H9 (cell line): ENCODE measurements at regions not wholly inside any gene's neighbourhood (a gene's known extent, or its start where the extent isn't known, plus 50 kb on each side); places are given as distances from the start of the nearest gene placed in this dataset.

Source experiments
- DNase-seq: peaks from one replicate; pipeline ENCODE4 v3.0.0-alpha.2; 2017
- H2AFZ ChIP-seq: one replicate; pipeline ENCODE4 v1.6.1; 2013; ENCODE audit warnings: mild to moderate bottlenecking, low read length, control low read depth, moderate library complexity
- H2AK5ac ChIP-seq: 2 replicates; pipeline ENCODE4 v1.6.1; 2013; ENCODE audit warnings: low read length, control low read depth, mixed read lengths; ENCODE audit not compliant: insufficient read length
- H2BK120ac ChIP-seq: one replicate; pipeline ENCODE4 v1.6.1; 2013; ENCODE audit warnings: low read depth, mild to moderate bottlenecking, low read length, control low read depth, inconsistent platforms; ENCODE audit not compliant: poor library complexity, severe bottlenecking
- H2BK12ac ChIP-seq: 2 replicates; pipeline ENCODE4 v1.6.1; 2013; ENCODE audit warnings: low read length, control low read depth, mixed read lengths, low read depth; ENCODE audit not compliant: insufficient read length
- H2BK15ac ChIP-seq: 2 replicates; pipeline ENCODE4 v1.6.1; 2013; ENCODE audit warnings: low read depth, low read length, control low read depth
- H2BK20ac ChIP-seq: one replicate; pipeline ENCODE4 v1.6.1; 2013; ENCODE audit warnings: low read depth, mild to moderate bottlenecking, low read length, control low read depth, inconsistent platforms; ENCODE audit not compliant: poor library complexity, severe bottlenecking
- H2BK5ac ChIP-seq: 2 replicates; pipeline ENCODE4 v1.6.1; 2013; ENCODE audit warnings: low read length, control low read depth, mixed read lengths; ENCODE audit not compliant: insufficient read length
- H3K14ac ChIP-seq: 2 replicates; pipeline ENCODE4 v1.6.1; 2013; ENCODE audit warnings: low read length, control low read depth; ENCODE audit not compliant: insufficient read depth
- H3K18ac ChIP-seq: 2 replicates; pipeline ENCODE4 v1.6.1; 2013; ENCODE audit warnings: low read depth, mild to moderate bottlenecking, mixed read lengths, low read length, control low read depth; ENCODE audit not compliant: insufficient read length
- H3K23ac ChIP-seq: 2 replicates; pipeline ENCODE4 v1.6.1; 2013; ENCODE audit warnings: low read length, control low read depth, mixed read lengths, low read depth; ENCODE audit not compliant: insufficient read length
- H3K23me2 ChIP-seq: 2 replicates; pipeline ENCODE4 v1.6.1; 2013; ENCODE audit warnings: low read depth, mild to moderate bottlenecking, mixed read lengths, low read length, control low read depth; ENCODE audit not compliant: insufficient read length, poor library complexity, severe bottlenecking
- H3K27ac ChIP-seq: 2 replicates; pipeline ENCODE4 v1.5.1; 2013; ENCODE audit warnings: low read length, control low read depth, mixed read lengths, low read depth; ENCODE audit not compliant: insufficient read length
- H3K27me3 ChIP-seq: 2 replicates; pipeline ENCODE4 v1.6.1; 2013; ENCODE audit warnings: low read length, control low read depth, inconsistent platforms; ENCODE audit not compliant: insufficient read depth
- H3K4ac ChIP-seq: 2 replicates; pipeline ENCODE4 v1.6.1; 2013; ENCODE audit warnings: low read depth, mild to moderate bottlenecking, control low read depth, inconsistent platforms, low read length, moderate library complexity
- H3K4me1 ChIP-seq: 2 replicates; pipeline ENCODE4 v1.6.1; 2013; ENCODE audit warnings: low read length, control low read depth, inconsistent platforms; ENCODE audit not compliant: insufficient read depth
- H3K4me2 ChIP-seq: 2 replicates; pipeline ENCODE4 v1.6.1; 2013; ENCODE audit warnings: low read length, control low read depth, mixed read lengths; ENCODE audit not compliant: insufficient read length, insufficient read depth
- H3K56ac ChIP-seq: 2 replicates; pipeline ENCODE4 v1.6.1; 2013; ENCODE audit warnings: low read depth, mild to moderate bottlenecking, mixed read lengths, low read length, control low read depth; ENCODE audit not compliant: insufficient read length
- H3K79me1 ChIP-seq: 2 replicates; pipeline ENCODE4 v1.6.1; 2013; ENCODE audit warnings: low read depth, mild to moderate bottlenecking, moderate library complexity, low read length, control low read depth, inconsistent platforms; ENCODE audit not compliant: insufficient read depth, poor library complexity, severe bottlenecking
- H3K79me2 ChIP-seq: 2 replicates; pipeline ENCODE4 v1.6.1; 2013; ENCODE audit warnings: low read length, control low read depth, inconsistent platforms; ENCODE audit not compliant: insufficient read depth
- H3K9ac ChIP-seq: 2 replicates; pipeline ENCODE4 v1.6.1; 2013; ENCODE audit warnings: low read length, control low read depth, mixed read lengths; ENCODE audit not compliant: insufficient read length; ENCODE audit errors: extremely low read depth
- H3K9me3 ChIP-seq: one replicate; pipeline ENCODE4 v1.6.1; 2013; ENCODE audit warnings: low read depth, low read length, inconsistent platforms; ENCODE audit not compliant: control insufficient read depth
- H3T11ph ChIP-seq: one replicate; pipeline ENCODE4 v1.6.1; 2013; ENCODE audit warnings: mild to moderate bottlenecking, low read length, control low read depth, inconsistent platforms
- H4K20me1 ChIP-seq: one replicate; pipeline ENCODE4 v1.6.1; 2013; ENCODE audit not compliant: control insufficient read depth, insufficient read length, insufficient read depth
- H4K5ac ChIP-seq: 2 replicates; pipeline ENCODE4 v1.6.1; 2013; ENCODE audit warnings: low read depth, mild to moderate bottlenecking, mixed read lengths, low read length, control low read depth; ENCODE audit not compliant: insufficient read length
- H4K8ac ChIP-seq: replicated peaks from 2 replicates; pipeline ENCODE4 v1.6.1; 2013; ENCODE audit warnings: low read length, control low read depth, mixed read lengths, low read depth; ENCODE audit not compliant: insufficient read length
- H4K91ac ChIP-seq: 2 replicates; pipeline ENCODE4 v1.6.1; 2013; ENCODE audit warnings: low read depth, mild to moderate bottlenecking, moderate library complexity, mixed read lengths, low read length, control low read depth; ENCODE audit not compliant: insufficient read length
- H3K27ac Mint-ChIP-seq, 3 experiments: 2 replicates in 2 of 3; 3 replicates in 1 of 3; pipeline ENCODE4 v1.8.0; 2020 to 2021; ENCODE audit warnings: mixed read lengths in 3 of 3, mild to moderate bottlenecking in 1 of 3, moderate library complexity in 1 of 3
- H3K27me3 Mint-ChIP-seq: 2 replicates; pipeline ENCODE4 v1.8.0; 2021; ENCODE audit warnings: low read depth, mild to moderate bottlenecking, moderate library complexity, mixed read lengths
- H3K36me3 Mint-ChIP-seq, 3 experiments: 2 replicates in 2 of 3; 3 replicates in 1 of 3; pipeline ENCODE4 v1.8.0; 2020 to 2021; ENCODE audit warnings: low read depth in 3 of 3, mixed read lengths in 3 of 3; ENCODE audit not compliant: insufficient read depth in 1 of 3
- H3K4me1 Mint-ChIP-seq, 2 experiments: 2 replicates each; pipeline ENCODE4 v1.8.0; 2020; ENCODE audit warnings: mixed read lengths in 2 of 2
- H3K4me3 Mint-ChIP-seq, 2 experiments: 2 replicates in 1 of 2; 3 replicates in 1 of 2; pipeline ENCODE4 v1.8.0; 2020 to 2021; ENCODE audit warnings: mild to moderate bottlenecking in 2 of 2, mixed read lengths in 2 of 2, moderate library complexity in 1 of 2
- H3K9me3 Mint-ChIP-seq, 2 experiments: 2 replicates in 1 of 2; 3 replicates in 1 of 2; pipeline ENCODE4 v1.8.0; 2020; ENCODE audit warnings: mild to moderate bottlenecking in 2 of 2, mixed read lengths in 2 of 2, moderate library complexity in 1 of 2
- WGBS: extraction: QIAGEN DNeasy Blood & Tissue Kit; methylation state at CpG from one replicate; pipeline ENCODE4 v1.1.7; 2013; ENCODE audit warnings: missing lambda C conversion rate, low lambda C conversion rate, mixed read lengths; ENCODE audit not compliant: insufficient read length; ENCODE audit errors: extremely low coverage; 5-methylcytosine and 5-hydroxymethylcytosine counted together
- TF ChIP-seq, protein P1 (sequence below): fragments of 200-600 bp; sonication (generic); conservative IDR thresholded peaks from 3 replicates; pipeline ENCODE4 v1.8.0; 2021; ENCODE audit warnings: antibody characterized with exemption, mild to moderate bottlenecking

DNA sequence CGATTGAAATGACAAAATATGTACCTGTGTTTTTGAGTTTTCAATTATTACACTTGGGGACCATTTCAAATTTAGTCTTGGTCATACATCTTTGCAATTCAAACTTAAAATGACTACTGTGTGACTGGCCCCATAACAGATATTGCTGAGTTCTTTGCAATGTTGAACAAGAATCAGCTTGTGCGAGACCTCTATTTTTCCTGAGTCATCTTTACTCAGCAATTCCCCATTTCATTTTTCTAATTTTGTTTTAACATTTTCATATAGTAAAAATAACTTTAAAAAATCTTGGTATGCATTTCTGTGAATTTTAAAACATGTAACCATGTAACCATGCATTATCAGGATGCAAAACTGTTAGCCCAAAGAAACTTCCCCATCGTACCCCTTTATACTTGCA is 678.1 kb downstream of the ANKRD7 start:
- no peak overlapping the region for H3K27ac ChIP-seq
- Mint-ChIP-seq H3K27ac (no peak overlapping the region), H3K4me3 (no peak overlapping the region), H3K9me3 (no peaks in the 10 kb centered on the region), H3K27me3 (no peaks in the 10 kb centered on the region), H3K36me3 (peaks cover 0 to 2% (median 0%) of the 10 kb centered on the region in 3 experiments; a peak in 2 of 7 replicates), H3K4me1 (peaks cover 4 to 9% of the 10 kb centered on the region in 2 experiments)
- no peak overlapping the region for H3K9ac ChIP-seq
- H4K91ac ChIP-seq = no peak overlapping the region
- TF ChIP-seq, protein P1, sequence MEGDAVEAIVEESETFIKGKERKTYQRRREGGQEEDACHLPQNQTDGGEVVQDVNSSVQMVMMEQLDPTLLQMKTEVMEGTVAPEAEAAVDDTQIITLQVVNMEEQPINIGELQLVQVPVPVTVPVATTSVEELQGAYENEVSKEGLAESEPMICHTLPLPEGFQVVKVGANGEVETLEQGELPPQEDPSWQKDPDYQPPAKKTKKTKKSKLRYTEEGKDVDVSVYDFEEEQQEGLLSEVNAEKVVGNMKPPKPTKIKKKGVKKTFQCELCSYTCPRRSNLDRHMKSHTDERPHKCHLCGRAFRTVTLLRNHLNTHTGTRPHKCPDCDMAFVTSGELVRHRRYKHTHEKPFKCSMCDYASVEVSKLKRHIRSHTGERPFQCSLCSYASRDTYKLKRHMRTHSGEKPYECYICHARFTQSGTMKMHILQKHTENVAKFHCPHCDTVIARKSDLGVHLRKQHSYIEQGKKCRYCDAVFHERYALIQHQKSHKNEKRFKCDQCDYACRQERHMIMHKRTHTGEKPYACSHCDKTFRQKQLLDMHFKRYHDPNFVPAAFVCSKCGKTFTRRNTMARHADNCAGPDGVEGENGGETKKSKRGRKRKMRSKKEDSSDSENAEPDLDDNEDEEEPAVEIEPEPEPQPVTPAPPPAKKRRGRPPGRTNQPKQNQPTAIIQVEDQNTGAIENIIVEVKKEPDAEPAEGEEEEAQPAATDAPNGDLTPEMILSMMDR = no peak
- DNase-seq = no peak
- H3K56ac ChIP-seq = no peak overlapping the region
- H2AFZ ChIP-seq = no peak overlapping the region
- no peak overlapping the region for H4K8ac ChIP-seq
- WGBS = no CpG with 5 or more reads among the region's 3 CpGs
- H3K4ac ChIP-seq = no peak overlapping the region
- no peak overlapping the region for H2BK12ac ChIP-seq
- no peak overlapping the region for H3K14ac ChIP-seq
- H2BK15ac ChIP-seq = no peak overlapping the region
- H2BK20ac ChIP-seq = no peak overlapping the region
- H3K4me1 ChIP-seq = peaks cover 2% of the 10 kb centered on the region; the same call in 1 of the 2 replicates
- H2BK5ac ChIP-seq = no peak overlapping the region
- no peaks in the 10 kb centered on the region for H3K27me3 ChIP-seq
- H3T11ph ChIP-seq = no peak overlapping the region
- no peaks in the 10 kb centered on the region for H4K20me1 ChIP-seq
- H3K79me2 ChIP-seq = no peaks in the 10 kb centered on the region
- no peaks in the 10 kb centered on the region for H3K23me2 ChIP-seq
- no peak overlapping the region for H3K23ac ChIP-seq
- no peaks in the 10 kb centered on the region for H3K9me3 ChIP-seq
- no peak overlapping the region for H3K18ac ChIP-seq
- no peak overlapping the region for H2AK5ac ChIP-seq
- H3K79me1 ChIP-seq = no peaks in the 10 kb centered on the region
- no peak overlapping the region for H2BK120ac ChIP-seq
- H3K4me2 ChIP-seq = no peak overlapping the region
- H4K5ac ChIP-seq = no peak overlapping the region
